ENCODE measurements at regions not wholly inside any gene's neighbourhood (a gene's known extent, or its start where the extent isn't known, plus 50 kb on each side); places are given as distances from the start of the nearest gene placed in this dataset.

GRCh38 chr3:127134887-127135240, 58.1 kb upstream of the PRR23E start:
- Mint-ChIP-seq H3K9me3 (no peaks in the 10 kb centered on the region), H3K4me3 (peak overlapping the region; percentile 69), H3K36me3 (ENCODE audit: low read depth) (no peaks in the 10 kb centered on the region), H3K27me3 (ENCODE audit: insufficient read depth, low read depth, poor library complexity) (peaks cover 28% of the 10 kb centered on the region), H3K27ac (no peak overlapping the region), H3K4me1 (peaks cover 25% of the 10 kb centered on the region)
- H3F3A ChIP-seq (replicated peaks; ENCODE audit: low read depth): no peaks in the 10 kb centered on the region
- H3K4me1 ChIP-seq (ENCODE audit: insufficient read depth): peaks cover 2% of the 10 kb centered on the region; the same call in 1 of the 2 replicates
- H3K9me2 ChIP-seq (ENCODE audit: insufficient read depth): no peaks in the 10 kb centered on the region
- TF ChIP-seq CTCF (conservative IDR thresholded peaks at IDR 0.05; ENCODE audit: low read depth in 2 of 2): no peak
- TF ChIP-seq, protein P1, sequence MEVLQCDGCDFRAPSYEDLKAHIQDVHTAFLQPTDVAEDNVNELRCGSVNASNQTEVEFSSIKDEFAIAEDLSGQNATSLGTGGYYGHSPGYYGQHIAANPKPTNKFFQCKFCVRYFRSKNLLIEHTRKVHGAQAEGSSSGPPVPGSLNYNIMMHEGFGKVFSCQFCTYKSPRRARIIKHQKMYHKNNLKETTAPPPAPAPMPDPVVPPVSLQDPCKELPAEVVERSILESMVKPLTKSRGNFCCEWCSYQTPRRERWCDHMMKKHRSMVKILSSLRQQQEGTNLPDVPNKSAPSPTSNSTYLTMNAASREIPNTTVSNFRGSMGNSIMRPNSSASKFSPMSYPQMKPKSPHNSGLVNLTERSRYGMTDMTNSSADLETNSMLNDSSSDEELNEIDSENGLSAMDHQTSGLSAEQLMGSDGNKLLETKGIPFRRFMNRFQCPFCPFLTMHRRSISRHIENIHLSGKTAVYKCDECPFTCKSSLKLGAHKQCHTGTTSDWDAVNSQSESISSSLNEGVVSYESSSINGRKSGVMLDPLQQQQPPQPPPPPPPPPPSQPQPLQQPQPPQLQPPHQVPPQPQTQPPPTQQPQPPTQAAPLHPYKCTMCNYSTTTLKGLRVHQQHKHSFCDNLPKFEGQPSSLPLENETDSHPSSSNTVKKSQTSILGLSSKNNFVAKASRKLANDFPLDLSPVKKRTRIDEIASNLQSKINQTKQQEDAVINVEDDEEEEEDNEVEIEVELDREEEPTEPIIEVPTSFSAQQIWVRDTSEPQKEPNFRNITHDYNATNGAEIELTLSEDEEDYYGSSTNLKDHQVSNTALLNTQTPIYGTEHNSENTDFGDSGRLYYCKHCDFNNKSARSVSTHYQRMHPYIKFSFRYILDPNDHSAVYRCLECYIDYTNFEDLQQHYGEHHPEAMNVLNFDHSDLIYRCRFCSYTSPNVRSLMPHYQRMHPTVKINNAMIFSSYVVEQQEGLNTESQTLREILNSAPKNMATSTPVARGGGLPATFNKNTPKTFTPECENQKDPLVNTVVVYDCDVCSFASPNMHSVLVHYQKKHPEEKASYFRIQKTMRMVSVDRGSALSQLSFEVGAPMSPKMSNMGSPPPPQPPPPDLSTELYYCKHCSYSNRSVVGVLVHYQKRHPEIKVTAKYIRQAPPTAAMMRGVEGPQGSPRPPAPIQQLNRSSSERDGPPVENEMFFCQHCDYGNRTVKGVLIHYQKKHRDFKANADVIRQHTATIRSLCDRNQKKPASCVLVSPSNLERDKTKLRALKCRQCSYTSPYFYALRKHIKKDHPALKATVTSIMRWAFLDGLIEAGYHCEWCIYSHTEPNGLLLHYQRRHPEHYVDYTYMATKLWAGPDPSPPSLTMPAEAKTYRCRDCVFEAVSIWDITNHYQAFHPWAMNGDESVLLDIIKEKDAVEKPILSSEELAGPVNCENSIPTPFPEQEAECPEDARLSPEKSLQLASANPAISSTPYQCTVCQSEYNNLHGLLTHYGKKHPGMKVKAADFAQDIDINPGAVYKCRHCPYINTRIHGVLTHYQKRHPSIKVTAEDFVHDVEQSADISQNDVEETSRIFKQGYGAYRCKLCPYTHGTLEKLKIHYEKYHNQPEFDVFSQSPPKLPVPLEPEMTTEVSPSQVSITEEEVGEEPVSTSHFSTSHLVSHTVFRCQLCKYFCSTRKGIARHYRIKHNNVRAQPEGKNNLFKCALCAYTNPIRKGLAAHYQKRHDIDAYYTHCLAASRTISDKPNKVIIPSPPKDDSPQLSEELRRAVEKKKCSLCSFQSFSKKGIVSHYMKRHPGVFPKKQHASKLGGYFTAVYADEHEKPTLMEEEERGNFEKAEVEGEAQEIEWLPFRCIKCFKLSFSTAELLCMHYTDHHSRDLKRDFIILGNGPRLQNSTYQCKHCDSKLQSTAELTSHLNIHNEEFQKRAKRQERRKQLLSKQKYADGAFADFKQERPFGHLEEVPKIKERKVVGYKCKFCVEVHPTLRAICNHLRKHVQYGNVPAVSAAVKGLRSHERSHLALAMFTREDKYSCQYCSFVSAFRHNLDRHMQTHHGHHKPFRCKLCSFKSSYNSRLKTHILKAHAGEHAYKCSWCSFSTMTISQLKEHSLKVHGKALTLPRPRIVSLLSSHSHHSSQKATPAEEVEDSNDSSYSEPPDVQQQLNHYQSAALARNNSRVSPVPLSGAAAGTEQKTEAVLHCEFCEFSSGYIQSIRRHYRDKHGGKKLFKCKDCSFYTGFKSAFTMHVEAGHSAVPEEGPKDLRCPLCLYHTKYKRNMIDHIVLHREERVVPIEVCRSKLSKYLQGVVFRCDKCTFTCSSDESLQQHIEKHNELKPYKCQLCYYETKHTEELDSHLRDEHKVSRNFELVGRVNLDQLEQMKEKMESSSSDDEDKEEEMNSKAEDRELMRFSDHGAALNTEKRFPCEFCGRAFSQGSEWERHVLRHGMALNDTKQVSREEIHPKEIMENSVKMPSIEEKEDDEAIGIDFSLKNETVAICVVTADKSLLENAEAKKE (CRISPR knock-in tag; IDR thresholded peaks at IDR 0.05): no peak
- no peak for TF ChIP-seq EZH2phosphoT487 (IDR thresholded peaks at IDR 0.05; ENCODE audit: unreplicated experiment)
- TF ChIP-seq EZH2 (IDR thresholded peaks at IDR 0.05; ENCODE audit: low read depth, unreplicated experiment): no peak
- no peak for TF ChIP-seq CREB1 (CRISPR knock-in tag; IDR thresholded peaks at IDR 0.05; ENCODE audit: low read depth)
- TF ChIP-seq, protein P2, sequence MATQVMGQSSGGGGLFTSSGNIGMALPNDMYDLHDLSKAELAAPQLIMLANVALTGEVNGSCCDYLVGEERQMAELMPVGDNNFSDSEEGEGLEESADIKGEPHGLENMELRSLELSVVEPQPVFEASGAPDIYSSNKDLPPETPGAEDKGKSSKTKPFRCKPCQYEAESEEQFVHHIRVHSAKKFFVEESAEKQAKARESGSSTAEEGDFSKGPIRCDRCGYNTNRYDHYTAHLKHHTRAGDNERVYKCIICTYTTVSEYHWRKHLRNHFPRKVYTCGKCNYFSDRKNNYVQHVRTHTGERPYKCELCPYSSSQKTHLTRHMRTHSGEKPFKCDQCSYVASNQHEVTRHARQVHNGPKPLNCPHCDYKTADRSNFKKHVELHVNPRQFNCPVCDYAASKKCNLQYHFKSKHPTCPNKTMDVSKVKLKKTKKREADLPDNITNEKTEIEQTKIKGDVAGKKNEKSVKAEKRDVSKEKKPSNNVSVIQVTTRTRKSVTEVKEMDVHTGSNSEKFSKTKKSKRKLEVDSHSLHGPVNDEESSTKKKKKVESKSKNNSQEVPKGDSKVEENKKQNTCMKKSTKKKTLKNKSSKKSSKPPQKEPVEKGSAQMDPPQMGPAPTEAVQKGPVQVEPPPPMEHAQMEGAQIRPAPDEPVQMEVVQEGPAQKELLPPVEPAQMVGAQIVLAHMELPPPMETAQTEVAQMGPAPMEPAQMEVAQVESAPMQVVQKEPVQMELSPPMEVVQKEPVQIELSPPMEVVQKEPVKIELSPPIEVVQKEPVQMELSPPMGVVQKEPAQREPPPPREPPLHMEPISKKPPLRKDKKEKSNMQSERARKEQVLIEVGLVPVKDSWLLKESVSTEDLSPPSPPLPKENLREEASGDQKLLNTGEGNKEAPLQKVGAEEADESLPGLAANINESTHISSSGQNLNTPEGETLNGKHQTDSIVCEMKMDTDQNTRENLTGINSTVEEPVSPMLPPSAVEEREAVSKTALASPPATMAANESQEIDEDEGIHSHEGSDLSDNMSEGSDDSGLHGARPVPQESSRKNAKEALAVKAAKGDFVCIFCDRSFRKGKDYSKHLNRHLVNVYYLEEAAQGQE (IDR thresholded peaks at IDR 0.05; ENCODE audit: unreplicated experiment): no peak
- no peak for TF ChIP-seq STAT1 (IDR thresholded peaks at IDR 0.05; ENCODE audit: unreplicated experiment)
- TF ChIP-seq ETS1 (IDR thresholded peaks at IDR 0.05): no peak
- no peak for TF ChIP-seq ZNF114 (CRISPR knock-in tag; IDR thresholded peaks at IDR 0.05)
- no peak for TF ChIP-seq ZNF331 (CRISPR knock-in tag; IDR thresholded peaks at IDR 0.05; ENCODE audit: low read depth)
- TF ChIP-seq NANOG (IDR thresholded peaks at IDR 0.05; ENCODE audit: borderline replicate concordance): no peak
- no peak for TF ChIP-seq POLR2AphosphoS5 (IDR thresholded peaks at IDR 0.05; ENCODE audit: low read depth)
- no peak for TF ChIP-seq JUNB (IDR thresholded peaks at IDR 0.05; ENCODE audit: unreplicated experiment)
- H2AFZ ChIP-seq: peak overlapping the region; percentile 94
- H3K27ac ChIP-seq (ENCODE audit: low read depth): no peak overlapping the region
- H3K4me3 ChIP-seq: peak overlapping the region; percentile 53; the same call in 1 of the 2 replicates
- no peaks in the 10 kb centered on the region for H3K79me2 ChIP-seq (replicated peaks; ENCODE audit: insufficient read depth)
- H3K27me3 ChIP-seq (ENCODE audit: insufficient read depth): peaks cover 15% of the 10 kb centered on the region
- no peaks in the 10 kb centered on the region for H4K20me1 ChIP-seq (replicated peaks; ENCODE audit: insufficient read depth)
- no peak for ATAC-seq
- no peaks in the 10 kb centered on the region for H3K36me3 ChIP-seq (ENCODE audit: insufficient read depth)
- peak overlapping the region; percentile 79 for H3K4me2 ChIP-seq
- DNase-seq (ENCODE audit: low spot score): no peak

Data from GM23338 (cell line).